Activated B cell treated with CpG ODN at 0.5 μM for 24 hours (primary cell): ENCODE measurements at regions not wholly inside any gene's neighbourhood (a gene's known extent, or its start where the extent isn't known, plus 50 kb on each side); places are given as distances from the start of the nearest gene placed in this dataset.

Experiments used
- ATAC-seq: fragments of 200-7000 bp; cut with Tn5 transposase; one replicate; pipeline ENCODE4 v1.10.0; 2021; ENCODE audit warnings: low read depth, mild to moderate bottlenecking, moderate library complexity
- CTCF ChIA-PET: fragments of 350-600 bp; sonication (Branson Sonifier 250); formaldehyde crosslinking; loops from one replicate; lab custom pipeline; 2021; ENCODE audit warnings: antibody characterized with exemption; lab: Charles Lee
- POLR2A ChIA-PET: fragments of 350-600 bp; sonication (Branson Sonifier 250); formaldehyde crosslinking; loops from one replicate; lab custom pipeline; 2021; ENCODE audit warnings: antibody characterized with exemption; lab: Charles Lee
- DNase-seq: peaks from one replicate; pipeline ENCODE4 v3.0.0; 2022
- H3K27ac Mint-ChIP-seq: one replicate; pipeline ENCODE4 v1.8.0; 2020; ENCODE audit warnings: mixed read lengths
- H3K27me3 Mint-ChIP-seq: one replicate; pipeline ENCODE4 v1.8.0; 2021; ENCODE audit warnings: mixed read lengths
- H3K36me3 Mint-ChIP-seq: one replicate; pipeline ENCODE4 v1.8.0; 2021; ENCODE audit warnings: low read depth, mixed read lengths
- H3K4me1 Mint-ChIP-seq: one replicate; pipeline ENCODE4 v1.8.0; 2021; ENCODE audit warnings: mixed read lengths
- H3K4me3 Mint-ChIP-seq: one replicate; pipeline ENCODE4 v1.8.0; 2020; ENCODE audit warnings: mild to moderate bottlenecking, mixed read lengths
- H3K9me3 Mint-ChIP-seq: one replicate; pipeline ENCODE4 v1.8.0; 2020; ENCODE audit warnings: mixed read lengths
- CTCF ChIP-seq: fragments of 200-600 bp; IDR thresholded peaks from one replicate; pipeline ENCODE4 v1.8.0; 2022; ENCODE audit warnings: antibody characterized with exemption, mild to moderate bottlenecking
- intact Hi-C: fragments of 100-400 bp; cut with micrococcal nuclease; formaldehyde crosslinking; loops from one replicate; pipeline ENCODE4 v1.15.1; 2024

- POLR2A ChIA-PET, result interaction anchor here (1.3 kb wide), 1 partner anchor 10 kb away, joined by 3 read pairs; no protein-coding TSS in a partner anchor
- Mint-ChIP-seq H3K4me1 (peaks cover 24% of the 10 kb centered on the region), H3K27ac (no peak overlapping the region), H3K27me3 (no peaks in the 10 kb centered on the region), H3K9me3 (no peaks in the 10 kb centered on the region), H3K4me3 (no peak overlapping the region), H3K36me3 (no peaks in the 10 kb centered on the region)
- CTCF ChIA-PET, result interaction anchor here (1.0 kb wide), 1 partner anchor 12 kb away, joined by 3 read pairs; no protein-coding TSS in a partner anchor
- no peak for ATAC-seq
- no peak for TF ChIP-seq CTCF
- no peak for DNase-seq
- intact Hi-C loops, result no loop called here
Measured at GRCh38 chr15:70306081-70306480, 208.4 kb upstream of the TLE3 start.

- H3K4me3 Mint-ChIP-seq, result no peak overlapping the region
- H3K4me1 Mint-ChIP-seq, result peaks cover 23% of the 10 kb centered on the region
- DNase-seq, result no peak
- ChIA-PET CTCF (no interaction called here), POLR2A (no interaction called here)
- no peak for ATAC-seq
- no peaks in the 10 kb centered on the region for H3K9me3 Mint-ChIP-seq
- no peak overlapping the region for H3K27ac Mint-ChIP-seq
- no peak for TF ChIP-seq CTCF
- intact Hi-C loops, result no loop called here
- H3K36me3 Mint-ChIP-seq, result no peaks in the 10 kb centered on the region
- no peaks in the 10 kb centered on the region for H3K27me3 Mint-ChIP-seq
Measured at GRCh38 chr15:70303981-70304380, 206.3 kb upstream of the TLE3 start.

GRCh38 chr15:70302360-70302759 is 204.6 kb upstream of the TLE3 start:
- Mint-ChIP-seq H3K36me3 (no peaks in the 10 kb centered on the region), H3K4me3 (no peak overlapping the region), H3K9me3 (no peaks in the 10 kb centered on the region), H3K27ac (no peak overlapping the region), H3K27me3 (no peaks in the 10 kb centered on the region), H3K4me1 (peaks cover 11% of the 10 kb centered on the region)
- intact Hi-C loops, result no loop called here
- DNase-seq (no peak), ATAC-seq (no peak)
- CTCF ChIA-PET, result no interaction called here
- POLR2A ChIA-PET, result interaction anchor here (0.6 to 1.0 kb wide), 2 partner anchors 17 to 68 kb away, joined by 3 read pairs; no protein-coding TSS in a partner anchor
- no peak for TF ChIP-seq CTCF

GRCh38 chr15:70301396-70301795 is 203.7 kb upstream of the TLE3 start:
- no peaks in the 10 kb centered on the region for H3K9me3 Mint-ChIP-seq
- no peak for TF ChIP-seq CTCF
- intact Hi-C loops, result loop anchor here (2.0 kb wide), 1 partner anchor 19 kb away; no protein-coding TSS in a partner anchor
- DNase-seq (no peak), ATAC-seq (no peak)
- CTCF ChIA-PET, result interaction anchor here (0.9 to 1.2 kb wide), 2 partner anchors 159 to 166 kb away, joined by 3 to 4 read pairs; no protein-coding TSS in a partner anchor
- H3K36me3 Mint-ChIP-seq, result no peaks in the 10 kb centered on the region
- no peak overlapping the region for H3K4me3 Mint-ChIP-seq
- H3K4me1 Mint-ChIP-seq, result peaks cover 11% of the 10 kb centered on the region
- POLR2A ChIA-PET, result interaction anchor here (1.0 kb wide), 1 partner anchor 18 kb away, joined by 3 read pairs; no protein-coding TSS in a partner anchor
- no peak overlapping the region for H3K27ac Mint-ChIP-seq
- H3K27me3 Mint-ChIP-seq, result no peaks in the 10 kb centered on the region

GRCh38 chr15:70299931-70300869 is 202.5 kb upstream of the TLE3 start:
- POLR2A ChIA-PET, result interaction anchor here (0.8 to 1.5 kb wide), 8 partner anchors 11 to 203 kb away, joined by 3 to 9 read pairs (median 4); no protein-coding TSS in a partner anchor
- ATAC-seq (peak; percentile 98), DNase-seq (peak; percentile 39)
- CTCF ChIA-PET, result interaction anchor here (0.9 to 1.2 kb wide), 2 partner anchors 161 to 167 kb away, joined by 3 to 4 read pairs; no protein-coding TSS in a partner anchor
- Mint-ChIP-seq H3K27ac (peak overlapping the region; percentile 33), H3K4me3 (peak overlapping the region; percentile 42), H3K27me3 (no peaks in the 10 kb centered on the region), H3K36me3 (no peaks in the 10 kb centered on the region), H3K9me3 (no peaks in the 10 kb centered on the region), H3K4me1 (peaks cover 11% of the 10 kb centered on the region)
- intact Hi-C loops, result loop anchor here (2.0 kb wide), 1 partner anchor 17 kb away; no protein-coding TSS in a partner anchor
- TF ChIP-seq CTCF, result no peak
